ENCODE measurements at regions not wholly inside any gene's neighbourhood (a gene's known extent, or its start where the extent isn't known, plus 50 kb on each side); places are given as distances from the start of the nearest gene placed in this dataset.

- H3K9me3 ChIP-seq (ENCODE audit: control insufficient read depth, insufficient read depth, low read length): 0 out of 2 replicates have a peak, but pooled peaks cover 2% of the 10 kb centered on the region
- no peak overlapping the region for H3K56ac ChIP-seq (ENCODE audit: extremely low read depth, insufficient read depth, low read length)
- H2BK5ac ChIP-seq (ENCODE audit: low read depth, low read length, poor library complexity, severe bottlenecking): no peak overlapping the region
- no peak overlapping the region for H3K4me2 ChIP-seq (ENCODE audit: low read depth, low read length)
- H3K14ac ChIP-seq (replicated peaks; ENCODE audit: low read depth, low read length): no peak overlapping the region
- TF ChIP-seq CHD1 (IDR thresholded peaks at IDR 0.05; ENCODE audit: low read depth, low read length) (no peak), RCOR1 (IDR thresholded peaks at IDR 0.05; ENCODE audit: insufficient replicate concordance, low read length) (no peak), RAD21 (IDR thresholded peaks at IDR 0.05; ENCODE audit: low read length) (no peak), USF2 (IDR thresholded peaks at IDR 0.05; ENCODE audit: low read depth, low read length) (no peak), ELK1 (IDR thresholded peaks at IDR 0.05; ENCODE audit: borderline replicate concordance, low read depth, low read length) (no peak), MAZ (IDR thresholded peaks at IDR 0.05; ENCODE audit: borderline replicate concordance, low read depth, low read length) (no peak), BHLHE40 (IDR thresholded peaks at IDR 0.05; ENCODE audit: low read depth, low read length) (no peak), MXI1 (IDR thresholded peaks at IDR 0.05; ENCODE audit: borderline replicate concordance, low read depth, low read length) (no peak), MAFK (IDR thresholded peaks at IDR 0.05; ENCODE audit: low read depth, low read length) (no peak), FOS (IDR thresholded peaks at IDR 0.05; ENCODE audit: low read depth, low read length) (no peak), CTCF (conservative IDR thresholded peaks at IDR 0.05; ENCODE audit: low read depth, low read length) (no peak), RFX5 (IDR thresholded peaks at IDR 0.05; ENCODE audit: low read depth, low read length) (no peak), CEBPB (IDR thresholded peaks at IDR 0.05; ENCODE audit: low read depth, low read length) (no peak), POLR2A (IDR thresholded peaks at IDR 0.05; ENCODE audit: low read depth, low read length) (no peak), NFE2L2 (IDR thresholded peaks at IDR 0.05; ENCODE audit: low read depth, low read length) (no peak)
- H3K4me3 ChIP-seq (ENCODE audit: insufficient read depth, low read depth, low read length): no peak overlapping the region
- H4K91ac ChIP-seq (ENCODE audit: insufficient read depth, low read depth, low read length): no peak overlapping the region
- no TSS peak for BruUV-seq (replicated peaks)
- no peaks in the 10 kb centered on the region for H3K36me3 ChIP-seq (ENCODE audit: control insufficient read depth, insufficient read depth, low read length)
- H2BK15ac ChIP-seq (ENCODE audit: low read depth, low read length): no peak overlapping the region
- ATAC-seq (ENCODE audit: low read depth) (no peak), DNase-seq (no peak)
- H3K27ac ChIP-seq (ENCODE audit: insufficient read depth, low read length): no peak overlapping the region
- intact Hi-C loops (cut with micrococcal nuclease) (no loop called here), dilution Hi-C loops (cut with HindIII; ENCODE audit: low sequenced_read_pairs, unreplicated experiment) (no loop called here), in situ Hi-C loops (cut with MboI; ENCODE audit: low sequenced_read_pairs) (no loop called here)
- no peaks in the 10 kb centered on the region for H3K9me1 ChIP-seq (ENCODE audit: insufficient read depth, low read length)
- H3K4me1 ChIP-seq (ENCODE audit: control insufficient read depth, insufficient read depth, low read length): no peaks in the 10 kb centered on the region
- H2AK9ac ChIP-seq (replicated peaks; ENCODE audit: low read depth, low read length, poor library complexity): no peak overlapping the region
- H2AFZ ChIP-seq (replicated peaks; ENCODE audit: low read length, poor library complexity): no peak overlapping the region
- no CpG with 5 or more reads among the region's 1 CpG for WGBS, 2 experiments (ENCODE audit: extremely low coverage in 2 of 2, insufficient read length in 1 of 2)
- no peak overlapping the region for H3K4ac ChIP-seq (ENCODE audit: low read depth, low read length)
- no peak overlapping the region for H4K8ac ChIP-seq (ENCODE audit: low read depth in 2 of 2, low read length in 2 of 2)
- ChIA-PET POLR2A (ENCODE audit: unreplicated experiment) (no interaction called here), CTCF (no interaction called here)
- no peak overlapping the region for H2BK120ac ChIP-seq (ENCODE audit: low read depth, low read length)
- H4K5ac ChIP-seq (ENCODE audit: low read depth, low read length): no peak overlapping the region
- no peaks in the 10 kb centered on the region for H3K79me1 ChIP-seq (ENCODE audit: low read depth in 1 of 2, low read length in 2 of 2)
- H3K18ac ChIP-seq (ENCODE audit: low read depth, low read length): no peak overlapping the region
- no peak overlapping the region for H2AK5ac ChIP-seq (ENCODE audit: low read depth, low read length)
- H3K27me3 ChIP-seq (ENCODE audit: control insufficient read depth, insufficient read depth, low read length): no peaks in the 10 kb centered on the region
- H2BK20ac ChIP-seq (ENCODE audit: low read depth, low read length): no peak overlapping the region
- no peak overlapping the region for H3K9ac ChIP-seq (ENCODE audit: low read depth, low read length)
- no peak overlapping the region for H3K23ac ChIP-seq (ENCODE audit: low read depth, low read length)
- H4K20me1 ChIP-seq (ENCODE audit: insufficient read depth, low read length): no peaks in the 10 kb centered on the region
Observed at GRCh38 chr17:33902901-33903449, 352.1 kb upstream of the CCL2 start.

All from IMR-90 (cell line).